Neural progenitor cell (in vitro differentiated cells): ENCODE measurements at regions not wholly inside any gene's neighbourhood (a gene's known extent, or its start where the extent isn't known, plus 50 kb on each side); places are given as distances from the start of the nearest gene placed in this dataset.

Source experiments
- CTCF ChIP-seq: fragments of 200-600 bp; sonication (generic); IDR thresholded peaks from 2 replicates; pipeline ENCODE4 v1.5.1; 2017; ENCODE audit warnings: antibody characterized with exemption, mild to moderate bottlenecking
- EZH2 ChIP-seq: fragments of 200-600 bp; sonication (generic); IDR thresholded peaks from 2 replicates; pipeline ENCODE4 v1.6.1; 2017; ENCODE audit warnings: antibody characterized with exemption, mild to moderate bottlenecking, moderate library complexity

- TF ChIP-seq CTCF (no peak), EZH2 (no peak)
Observed at GRCh38 chr7:118758582-118758981, 534.1 kb downstream of the ANKRD7 start.
